Fibroblast of lung (primary cell): ENCODE measurements at regions not wholly inside any gene's neighbourhood (a gene's known extent, or its start where the extent isn't known, plus 50 kb on each side); places are given as distances from the start of the nearest gene placed in this dataset.

Experiments
- EZH2 ChIP-seq: IDR thresholded peaks from 2 replicates; pipeline ENCODE4 v1.5.1; 2012; ENCODE audit warnings: low read length, control low read depth, mild to moderate bottlenecking; ENCODE audit errors: missing control alignments
- TF ChIP-seq, protein P1 (sequence below), 2 donors: IDR thresholded peaks in 1 of 2; conservative IDR thresholded peaks in 1 of 2; 1 replicate in 1 of 2; 2 replicates in 1 of 2; pipeline ENCODE4 v1.5.1; 2011 to 2012; ENCODE audit warnings: low read length in 2 of 2, control low read depth in 1 of 2, inconsistent platforms in 1 of 2, low read depth in 1 of 2, mild to moderate bottlenecking in 1 of 2

DNA sequence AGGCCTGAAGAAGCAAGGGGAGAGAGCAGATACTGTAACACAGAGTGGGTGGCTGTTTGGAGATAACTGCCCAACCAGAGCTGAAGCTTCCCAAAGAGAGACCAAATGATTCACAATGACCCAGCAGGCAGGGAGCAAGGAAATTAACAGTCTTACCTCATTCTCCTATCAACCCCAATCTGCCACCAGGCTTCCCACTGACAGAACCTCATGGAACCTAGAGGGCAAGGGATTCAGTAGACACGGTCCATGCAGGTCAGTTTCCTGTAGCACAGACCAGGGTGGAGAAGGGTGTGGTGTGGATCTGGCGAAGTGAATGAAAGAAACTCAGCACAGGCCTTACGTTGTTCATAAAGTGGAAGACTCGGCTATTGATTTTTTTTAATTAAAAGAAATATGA, 60.7 kb upstream of the ALB start:
- TF ChIP-seq, protein P1, sequence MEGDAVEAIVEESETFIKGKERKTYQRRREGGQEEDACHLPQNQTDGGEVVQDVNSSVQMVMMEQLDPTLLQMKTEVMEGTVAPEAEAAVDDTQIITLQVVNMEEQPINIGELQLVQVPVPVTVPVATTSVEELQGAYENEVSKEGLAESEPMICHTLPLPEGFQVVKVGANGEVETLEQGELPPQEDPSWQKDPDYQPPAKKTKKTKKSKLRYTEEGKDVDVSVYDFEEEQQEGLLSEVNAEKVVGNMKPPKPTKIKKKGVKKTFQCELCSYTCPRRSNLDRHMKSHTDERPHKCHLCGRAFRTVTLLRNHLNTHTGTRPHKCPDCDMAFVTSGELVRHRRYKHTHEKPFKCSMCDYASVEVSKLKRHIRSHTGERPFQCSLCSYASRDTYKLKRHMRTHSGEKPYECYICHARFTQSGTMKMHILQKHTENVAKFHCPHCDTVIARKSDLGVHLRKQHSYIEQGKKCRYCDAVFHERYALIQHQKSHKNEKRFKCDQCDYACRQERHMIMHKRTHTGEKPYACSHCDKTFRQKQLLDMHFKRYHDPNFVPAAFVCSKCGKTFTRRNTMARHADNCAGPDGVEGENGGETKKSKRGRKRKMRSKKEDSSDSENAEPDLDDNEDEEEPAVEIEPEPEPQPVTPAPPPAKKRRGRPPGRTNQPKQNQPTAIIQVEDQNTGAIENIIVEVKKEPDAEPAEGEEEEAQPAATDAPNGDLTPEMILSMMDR (conservative IDR thresholded peaks at IDR 0.05 in 1 of 2, IDR thresholded peaks at IDR 0.05 in 1 of 2; ENCODE audit: low read depth in 1 of 2, low read length in 2 of 2), result no peak
- no peak for TF ChIP-seq EZH2
